DND-41 (cell line): ENCODE measurements at regions not wholly inside any gene's neighbourhood (a gene's known extent, or its start where the extent isn't known, plus 50 kb on each side); places are given as distances from the start of the nearest gene placed in this dataset.

Experiments
- ATAC-seq: fragments of 200-7000 bp; cut with Tn5 transposase; 3 replicates; pipeline ENCODE4 v1.9.1; 2021; ENCODE audit warnings: low read depth; ENCODE audit not compliant: insufficient read depth
- DNase-seq: peaks from one replicate; pipeline ENCODE4 v3.0.0-alpha.2; 2020
- H2AFZ ChIP-seq: 2 replicates; pipeline ENCODE4 v1.6.0; 2012; ENCODE audit warnings: low read depth, low read length
- H3K27ac ChIP-seq: 2 replicates; pipeline ENCODE4 v1.5.1; 2012; ENCODE audit warnings: low read length, inconsistent platforms
- H3K27me3 ChIP-seq: fragments of 200-600 bp; sonication (generic); 2 replicates; pipeline ENCODE4 v1.6.0; 2012; ENCODE audit warnings: low read length, mild to moderate bottlenecking, inconsistent platforms; ENCODE audit not compliant: insufficient read depth, poor library complexity
- H3K36me3 ChIP-seq: 2 replicates; pipeline ENCODE4 v1.5.1; 2012; ENCODE audit warnings: low read length, inconsistent platforms; ENCODE audit not compliant: insufficient read depth
- H3K4me1 ChIP-seq: 2 replicates; pipeline ENCODE4 v1.5.1; 2012; ENCODE audit warnings: mild to moderate bottlenecking, low read length; ENCODE audit not compliant: insufficient read depth
- H3K4me2 ChIP-seq: 2 replicates; pipeline ENCODE4 v1.6.0; 2012; ENCODE audit warnings: mild to moderate bottlenecking, moderate library complexity, low read length, inconsistent platforms; ENCODE audit not compliant: insufficient read depth
- H3K4me3 ChIP-seq, 2 experiments: fragments of 200-600 bp in 1 of 2; shearing (Covaris generic) in 1 of 2; 2 replicates each; pipeline ENCODE4 v1.5.1; 2012 to 2016; ENCODE audit warnings: inconsistent platforms in 2 of 2, low read length in 2 of 2, mild to moderate bottlenecking in 2 of 2, low read depth in 1 of 2, moderate library complexity in 1 of 2
- H3K79me2 ChIP-seq: 2 replicates; pipeline ENCODE4 v1.6.0; 2012; ENCODE audit warnings: low read length, inconsistent platforms; ENCODE audit not compliant: insufficient read depth
- H3K9ac ChIP-seq: 2 replicates; pipeline ENCODE4 v1.6.0; 2012; ENCODE audit warnings: low read depth, mild to moderate bottlenecking, inconsistent platforms, low read length, moderate library complexity
- H3K9me3 ChIP-seq: 2 replicates; pipeline ENCODE4 v1.5.1; 2012; ENCODE audit warnings: low read length, moderate library complexity, mild to moderate bottlenecking, inconsistent platforms; ENCODE audit not compliant: insufficient read depth, severe bottlenecking
- H4K20me1 ChIP-seq: 2 replicates; pipeline ENCODE4 v1.6.0; 2012; ENCODE audit warnings: low read length; ENCODE audit not compliant: insufficient read depth
- CTCF ChIP-seq: IDR thresholded peaks from 2 replicates; pipeline ENCODE4 v1.5.1; 2012; ENCODE audit warnings: borderline replicate concordance, low read length, moderate library complexity, mild to moderate bottlenecking; ENCODE audit not compliant: poor library complexity, severe bottlenecking; ENCODE audit errors: extremely low read depth
- EZH2 ChIP-seq: IDR thresholded peaks from 3 replicates; pipeline ENCODE4 v1.6.1; 2012; ENCODE audit warnings: borderline replicate concordance, low read depth, mild to moderate bottlenecking, moderate library complexity, low read length, inconsistent platforms; ENCODE audit not compliant: severe bottlenecking

DNA sequence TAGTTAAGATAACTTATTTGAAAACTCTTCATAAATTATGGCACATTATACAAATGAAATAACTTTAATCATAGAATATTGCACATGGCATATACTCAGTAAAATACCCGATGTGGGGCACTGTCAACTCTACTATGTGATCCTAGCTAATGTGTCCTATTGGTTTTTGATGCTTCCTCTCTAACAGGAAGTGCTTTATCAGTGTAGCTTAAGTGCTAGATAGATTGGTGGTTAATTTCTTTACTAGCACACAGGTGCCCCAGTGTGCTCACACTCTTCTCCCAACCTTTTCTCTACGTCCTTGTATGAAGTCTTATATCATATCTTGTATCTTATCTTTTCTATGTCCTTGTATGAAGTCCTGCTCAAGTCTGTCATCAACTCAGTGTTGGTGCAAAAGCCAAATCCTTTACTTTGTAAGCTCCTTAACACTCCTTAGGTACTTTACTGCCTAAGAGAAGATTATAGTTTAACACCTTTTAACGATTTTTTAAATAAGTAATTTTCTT is 358.9 kb downstream of the CENPW start:
- DNase-seq (no peak), ATAC-seq (peak; percentile 52; the same call in 1 of the 3 replicates)
- H3K4me3 ChIP-seq, result no peak overlapping the region
- no peak overlapping the region for H3K4me2 ChIP-seq
- no peaks in the 10 kb centered on the region for H3K9me3 ChIP-seq
- no peaks in the 10 kb centered on the region for H3K27me3 ChIP-seq
- no peaks in the 10 kb centered on the region for H4K20me1 ChIP-seq
- no peaks in the 10 kb centered on the region for H3K36me3 ChIP-seq
- no peak overlapping the region for H3K9ac ChIP-seq
- no peak overlapping the region for H3K27ac ChIP-seq
- TF ChIP-seq CTCF (no peak), EZH2 (no peak)
- H3K4me1 ChIP-seq, result peaks cover 4% of the 10 kb centered on the region; the same call in 1 of the 2 replicates
- H3K79me2 ChIP-seq, result no peaks in the 10 kb centered on the region
- no peak overlapping the region for H2AFZ ChIP-seq

GRCh38 chr6:126701676-126702560 is 362.0 kb downstream of the CENPW start:
- H3K79me2 ChIP-seq, result no peaks in the 10 kb centered on the region
- TF ChIP-seq EZH2 (no peak), CTCF (no peak)
- H3K9ac ChIP-seq, result no peak overlapping the region
- ATAC-seq (peak; percentile 83), DNase-seq (no peak)
- peak overlapping the region in 1 of 2 experiments; percentile 34; a peak in 1 of 4 replicates for H3K4me3 ChIP-seq
- peak overlapping the region; percentile 59; the same call in 1 of the 2 replicates for H2AFZ ChIP-seq
- no peaks in the 10 kb centered on the region for H3K27me3 ChIP-seq
- no peaks in the 10 kb centered on the region for H3K36me3 ChIP-seq
- H3K4me1 ChIP-seq, result peaks cover 4% of the 10 kb centered on the region; the same call in 1 of the 2 replicates
- no peak overlapping the region for H3K27ac ChIP-seq
- no peaks in the 10 kb centered on the region for H3K9me3 ChIP-seq
- peak overlapping the region; percentile 53; the same call in 1 of the 2 replicates for H3K4me2 ChIP-seq
- H4K20me1 ChIP-seq, result no peaks in the 10 kb centered on the region

- Histone ChIP-seq H3K4me2 (no peak overlapping the region), H3K27me3 (no peaks in the 10 kb centered on the region), H3K9ac (no peak overlapping the region), H3K27ac (no peak overlapping the region), H4K20me1 (no peaks in the 10 kb centered on the region), H3K79me2 (no peaks in the 10 kb centered on the region), H3K4me1 (no peaks in the 10 kb centered on the region), H2AFZ (no peak overlapping the region), H3K36me3 (no peaks in the 10 kb centered on the region), H3K4me3 (no peak overlapping the region), H3K9me3 (no peaks in the 10 kb centered on the region)
- ATAC-seq (no peak), DNase-seq (no peak)
- no peak for TF ChIP-seq CTCF
- no peak for TF ChIP-seq EZH2
Measured at GRCh38 chr6:126716032-126716431, 376.1 kb downstream of the CENPW start.
